ENCODE measurements at regions not wholly inside any gene's neighbourhood (a gene's known extent, or its start where the extent isn't known, plus 50 kb on each side); places are given as distances from the start of the nearest gene placed in this dataset.
"Not testable (repeated sequence)": the region's sequence is repeated elsewhere in the genome, so short reads cannot be mapped to it uniquely, and the experiment has no call there.

DNA sequence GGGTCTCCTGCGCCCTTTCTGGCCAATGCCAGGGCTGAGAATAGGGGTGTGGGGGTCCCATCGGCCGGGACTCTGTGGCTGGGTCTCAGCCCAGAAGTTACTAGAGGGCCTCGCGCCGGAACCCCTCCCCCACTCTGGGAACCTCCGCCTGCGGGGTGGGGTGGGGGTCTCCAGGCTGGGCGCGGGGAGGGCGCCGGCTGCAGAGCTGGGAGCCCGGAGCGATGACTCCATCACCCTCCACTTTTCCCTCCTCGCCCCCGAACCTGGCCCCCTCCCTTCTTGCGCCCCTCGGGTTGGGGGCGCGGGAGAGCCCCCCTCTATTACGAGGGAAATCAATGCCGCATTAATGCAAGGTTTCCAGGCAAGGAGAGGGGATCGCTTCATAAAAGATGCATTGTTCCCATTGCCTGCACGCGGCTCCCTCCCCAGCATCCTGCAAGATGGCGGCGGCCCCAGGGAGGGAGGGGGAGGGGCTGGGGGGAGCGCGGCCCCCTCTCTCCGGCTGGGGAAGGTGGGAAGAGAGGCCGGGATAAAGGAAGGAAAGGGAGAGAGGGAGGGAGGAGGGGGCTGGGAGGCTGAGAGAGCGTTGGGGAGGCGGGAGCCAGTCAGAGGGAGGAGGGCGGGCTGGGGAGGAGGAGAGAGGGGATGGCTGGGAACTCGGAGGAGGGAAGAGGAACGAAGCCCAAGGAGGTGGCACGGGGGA, 156.7 kb downstream of the CRLF3 start:
- not testable (repeated sequence) for TF ChIP-seq PCBP2 (optimal IDR thresholded peaks at IDR 0.05; ENCODE audit: low read depth, low read length, poor library complexity, severe bottlenecking); EZH2 (conservative IDR thresholded peaks at IDR 0.05; ENCODE audit: low read depth, low read length)
